ENCODE measurements at regions not wholly inside any gene's neighbourhood (a gene's known extent, or its start where the extent isn't known, plus 50 kb on each side); places are given as distances from the start of the nearest gene placed in this dataset.
"Not testable (repeated sequence)": the region's sequence is repeated elsewhere in the genome, so short reads cannot be mapped to it uniquely, and the experiment has no call there.

GRCh38 chr10:6721480-6721879, 141.4 kb upstream of the PRKCQ start:
- no peak for DNase-seq

GRCh38 chr10:6719561-6719960, 139.5 kb upstream of the PRKCQ start:
- no peak for DNase-seq

GRCh38 chr10:6718550-6718949, 138.5 kb upstream of the PRKCQ start:
- no peak for DNase-seq

- no peak for DNase-seq
Observed at GRCh38 chr10:6716516-6716915, 136.4 kb upstream of the PRKCQ start.

GRCh38 chr10:6713716-6714115, 133.6 kb upstream of the PRKCQ start:
- DNase-seq: no peak

GRCh38 chr10:6713120-6713519, 133.0 kb upstream of the PRKCQ start:
- DNase-seq: no peak

- DNase-seq: no peak
Observed at GRCh38 chr10:6711881-6712280, 131.8 kb upstream of the PRKCQ start.

- DNase-seq: no peak
Observed at GRCh38 chr10:6711408-6711841, 131.3 kb upstream of the PRKCQ start.

GRCh38 chr10:6707352-6707751, 127.3 kb upstream of the PRKCQ start:
- no peak for DNase-seq

GRCh38 chr10:6706725-6707124, 126.6 kb upstream of the PRKCQ start:
- no peak for DNase-seq

GRCh38 chr10:6704896-6705295, 124.8 kb upstream of the PRKCQ start:
- DNase-seq: no peak

- not testable (repeated sequence) for DNase-seq
Observed at GRCh38 chr10:6702833-6703232, 122.8 kb upstream of the PRKCQ start.

- DNase-seq: no peak
Observed at GRCh38 chr10:6702030-6702429, 122.0 kb upstream of the PRKCQ start.

GRCh38 chr10:6701289-6701688, 121.2 kb upstream of the PRKCQ start:
- no peak for DNase-seq

- no peak for DNase-seq
Observed at GRCh38 chr10:6700066-6700465, 120.0 kb upstream of the PRKCQ start.

GRCh38 chr10:6699336-6699735, 119.3 kb upstream of the PRKCQ start:
- DNase-seq: no peak

GRCh38 chr10:6695519-6695918, 115.4 kb upstream of the PRKCQ start:
- DNase-seq: no peak

- no peak for DNase-seq
Observed at GRCh38 chr10:6694447-6695140, 114.5 kb upstream of the PRKCQ start.

- DNase-seq: no peak
Observed at GRCh38 chr10:6692856-6693255, 112.8 kb upstream of the PRKCQ start.

GRCh38 chr10:6692103-6692502, 112.0 kb upstream of the PRKCQ start:
- no peak for DNase-seq

GRCh38 chr10:6689036-6689435, 109.0 kb upstream of the PRKCQ start:
- DNase-seq: no peak

- DNase-seq: no peak
Observed at GRCh38 chr10:6680735-6681134, 100.7 kb upstream of the PRKCQ start.

GRCh38 chr10:6678956-6679355, 98.9 kb upstream of the PRKCQ start:
- no peak for DNase-seq

GRCh38 chr10:6678211-6678803, 98.2 kb upstream of the PRKCQ start:
- DNase-seq: peak; percentile 45

GRCh38 chr10:6677129-6677528, 97.1 kb upstream of the PRKCQ start:
- DNase-seq: not testable (repeated sequence)

Data from activated effector memory CD4-positive, alpha-beta T cell treated with Interleukin-2 at 50 U/mL for 16 hours (primary cell).